ENCODE measurements at regions not wholly inside any gene's neighbourhood (a gene's known extent, or its start where the extent isn't known, plus 50 kb on each side); places are given as distances from the start of the nearest gene placed in this dataset.
A peak's percentile ranks its signal among the peaks of the same experiment; 100 is the strongest.
"Not testable (repeated sequence)": the region's sequence is repeated elsewhere in the genome, so short reads cannot be mapped to it uniquely, and the experiment has no call there.

- no peak for TF ChIP-seq CTCF (IDR thresholded peaks at IDR 0.05; ENCODE audit: borderline replicate concordance, control extremely low read depth, extremely low read depth, insufficient read depth, missing control alignments)
- in situ Hi-C loops (cut with MboI; ENCODE audit: low sequenced_read_pairs, unreplicated experiment), result no loop called here
- no peak for DNase-seq (ENCODE audit: low spot score)
These were observed 252.1 kb downstream of the SMARCA2 start for GRCh38 chr9:2267181-2267745.

GRCh38 chr9:2269778-2270177 is 254.6 kb downstream of the SMARCA2 start:
- no peak for DNase-seq (ENCODE audit: low spot score)
- in situ Hi-C loops (cut with MboI; ENCODE audit: low sequenced_read_pairs, unreplicated experiment), result no loop called here
- TF ChIP-seq CTCF (IDR thresholded peaks at IDR 0.05; ENCODE audit: borderline replicate concordance, control extremely low read depth, extremely low read depth, insufficient read depth, missing control alignments), result no peak

- no peak for DNase-seq (ENCODE audit: low spot score)
- TF ChIP-seq CTCF (IDR thresholded peaks at IDR 0.05; ENCODE audit: borderline replicate concordance, control extremely low read depth, extremely low read depth, insufficient read depth, missing control alignments), result no peak
- in situ Hi-C loops (cut with MboI; ENCODE audit: low sequenced_read_pairs, unreplicated experiment), result no loop called here
These were observed 255.4 kb downstream of the SMARCA2 start for GRCh38 chr9:2270565-2270964.

GRCh38 chr9:2271426-2271825 is 256.3 kb downstream of the SMARCA2 start:
- in situ Hi-C loops (cut with MboI; ENCODE audit: low sequenced_read_pairs, unreplicated experiment), result no loop called here
- TF ChIP-seq CTCF (IDR thresholded peaks at IDR 0.05; ENCODE audit: borderline replicate concordance, control extremely low read depth, extremely low read depth, insufficient read depth, missing control alignments), result no peak
- peak; percentile 51 for DNase-seq (ENCODE audit: low spot score)

- no peak for DNase-seq (ENCODE audit: low spot score)
These were observed 259.6 kb downstream of the SMARCA2 start for GRCh38 chr9:2274762-2275161.

GRCh38 chr9:2276296-2276695 is 261.1 kb downstream of the SMARCA2 start:
- DNase-seq (ENCODE audit: low spot score), result no peak
- in situ Hi-C loops (cut with MboI; ENCODE audit: low sequenced_read_pairs, unreplicated experiment), result no loop called here
- no peak for TF ChIP-seq CTCF (IDR thresholded peaks at IDR 0.05; ENCODE audit: borderline replicate concordance, control extremely low read depth, extremely low read depth, insufficient read depth, missing control alignments)

More at GRCh38 chr9:2274762-2275161, 259.6 kb downstream of the SMARCA2 start:
- no peak for TF ChIP-seq CTCF (IDR thresholded peaks at IDR 0.05; ENCODE audit: borderline replicate concordance, control extremely low read depth, extremely low read depth, insufficient read depth, missing control alignments)
- in situ Hi-C loops (cut with MboI; ENCODE audit: low sequenced_read_pairs, unreplicated experiment), result no loop called here

GRCh38 chr9:2277133-2277532 is 262.0 kb downstream of the SMARCA2 start:
- DNase-seq (ENCODE audit: low spot score); in situ Hi-C loops (cut with MboI; ENCODE audit: low sequenced_read_pairs, unreplicated experiment): not testable (repeated sequence)

- DNase-seq (ENCODE audit: low spot score); in situ Hi-C loops (cut with MboI; ENCODE audit: low sequenced_read_pairs, unreplicated experiment): not testable (repeated sequence)
These were observed 262.5 kb downstream of the SMARCA2 start for GRCh38 chr9:2277644-2278043.

- DNase-seq (ENCODE audit: low spot score); in situ Hi-C loops (cut with MboI; ENCODE audit: low sequenced_read_pairs, unreplicated experiment): not testable (repeated sequence)
These were observed 264.0 kb downstream of the SMARCA2 start for GRCh38 chr9:2279138-2279537.

All from GM13976 (cell line).